Adrenal gland (tissue), 5 donors: ENCODE measurements at regions not wholly inside any gene's neighbourhood (a gene's known extent, or its start where the extent isn't known, plus 50 kb on each side); places are given as distances from the start of the nearest gene placed in this dataset.

Experiments
- POLR2A ChIP-seq, 2 donors: fragments of 450-650 bp; IDR thresholded peaks; one replicate each; pipeline ENCODE4 v1.6.1; 2017; ENCODE audit warnings: antibody characterized with exemption in 2 of 2, mild to moderate bottlenecking in 2 of 2, moderate library complexity in 1 of 2
- TF ChIP-seq, protein P1 (sequence below), 6 experiments: fragments of 450-650 bp in 4 of 6; fragments of 200-600 bp in 2 of 6; sonication (generic) in 1 of 6; IDR thresholded peaks; 1 replicate in 5 of 6; 2 replicates in 1 of 6; pipeline versions ENCODE4 v1.5.1 to v1.8.0; 2016 to 2021; ENCODE audit warnings: antibody characterized with exemption in 6 of 6, mild to moderate bottlenecking in 2 of 6, moderate library complexity in 1 of 6
- donor health status: DM: no; HTN: no; CAD: no.

DNA sequence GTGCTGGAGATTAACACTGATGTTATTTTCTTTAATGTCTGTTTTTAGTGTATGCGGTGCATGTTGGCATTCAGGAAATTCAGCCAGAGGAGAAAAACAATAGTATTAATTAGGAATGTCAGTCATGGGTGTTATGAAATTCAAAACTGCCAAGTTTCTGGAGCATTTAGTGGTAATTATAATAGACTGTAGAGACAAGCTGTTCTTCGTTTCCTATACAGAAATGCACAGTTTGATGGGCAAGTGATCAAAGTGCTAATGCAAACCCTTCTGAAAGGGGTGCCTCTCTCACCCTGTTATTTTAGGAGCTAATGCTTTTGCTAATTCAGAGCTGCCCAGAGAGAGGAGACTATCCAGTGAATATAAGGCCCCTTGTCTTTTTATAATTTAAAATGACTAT is 573.8 kb upstream of the EEF2KMT start:
- TF ChIP-seq POLR2A (IDR thresholded peaks at IDR 0.05) = no peak
- TF ChIP-seq, protein P1, sequence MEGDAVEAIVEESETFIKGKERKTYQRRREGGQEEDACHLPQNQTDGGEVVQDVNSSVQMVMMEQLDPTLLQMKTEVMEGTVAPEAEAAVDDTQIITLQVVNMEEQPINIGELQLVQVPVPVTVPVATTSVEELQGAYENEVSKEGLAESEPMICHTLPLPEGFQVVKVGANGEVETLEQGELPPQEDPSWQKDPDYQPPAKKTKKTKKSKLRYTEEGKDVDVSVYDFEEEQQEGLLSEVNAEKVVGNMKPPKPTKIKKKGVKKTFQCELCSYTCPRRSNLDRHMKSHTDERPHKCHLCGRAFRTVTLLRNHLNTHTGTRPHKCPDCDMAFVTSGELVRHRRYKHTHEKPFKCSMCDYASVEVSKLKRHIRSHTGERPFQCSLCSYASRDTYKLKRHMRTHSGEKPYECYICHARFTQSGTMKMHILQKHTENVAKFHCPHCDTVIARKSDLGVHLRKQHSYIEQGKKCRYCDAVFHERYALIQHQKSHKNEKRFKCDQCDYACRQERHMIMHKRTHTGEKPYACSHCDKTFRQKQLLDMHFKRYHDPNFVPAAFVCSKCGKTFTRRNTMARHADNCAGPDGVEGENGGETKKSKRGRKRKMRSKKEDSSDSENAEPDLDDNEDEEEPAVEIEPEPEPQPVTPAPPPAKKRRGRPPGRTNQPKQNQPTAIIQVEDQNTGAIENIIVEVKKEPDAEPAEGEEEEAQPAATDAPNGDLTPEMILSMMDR (IDR thresholded peaks at IDR 0.05) = no peak
